Loucy (cell line): ENCODE measurements at regions not wholly inside any gene's neighbourhood (a gene's known extent, or its start where the extent isn't known, plus 50 kb on each side); places are given as distances from the start of the nearest gene placed in this dataset.
"Not testable (repeated sequence)": the region's sequence is repeated elsewhere in the genome, so short reads cannot be mapped to it uniquely, and the experiment has no call there.

Experiments used
- H2AFZ ChIP-seq: fragments of 200-600 bp; sonication (generic); 2 replicates; pipeline ENCODE4 v1.6.0; 2016; ENCODE audit warnings: antibody characterized with exemption, mild to moderate bottlenecking, low read length, moderate library complexity
- H3F3A ChIP-seq: fragments of 200-600 bp; 2 replicates; pipeline ENCODE4 v1.6.0; 2016; ENCODE audit warnings: antibody characterized with exemption, low read depth, mild to moderate bottlenecking
- H3K27me3 ChIP-seq: fragments of 200-600 bp; sonication (generic); 2 replicates; pipeline ENCODE4 v1.6.1; 2014; ENCODE audit warnings: low read length, mild to moderate bottlenecking; ENCODE audit not compliant: insufficient read depth, poor library complexity, severe bottlenecking
- H3K36me3 ChIP-seq: fragments of 200-600 bp; sonication (generic); 2 replicates; pipeline ENCODE4 v1.6.1; 2016; ENCODE audit warnings: low read length; ENCODE audit not compliant: insufficient read depth
- H3K4me1 ChIP-seq: fragments of 200-600 bp; sonication (generic); 2 replicates; pipeline ENCODE4 v1.5.1; 2014; ENCODE audit warnings: low read length, mild to moderate bottlenecking; ENCODE audit not compliant: insufficient read depth, poor library complexity, severe bottlenecking
- H3K4me2 ChIP-seq: fragments of 200-600 bp; sonication (generic); 2 replicates; pipeline ENCODE4 v1.6.0; 2014; ENCODE audit warnings: antibody characterized with exemption, low read length, low read depth, mild to moderate bottlenecking; ENCODE audit not compliant: poor library complexity, severe bottlenecking
- H3K4me3 ChIP-seq: fragments of 200-600 bp; sonication (generic); 2 replicates; pipeline ENCODE4 v1.5.1; 2014; ENCODE audit warnings: low read length, mild to moderate bottlenecking, mixed read lengths; ENCODE audit not compliant: poor library complexity, severe bottlenecking
- H3K79me2 ChIP-seq: fragments of 200-600 bp; sonication (generic); 2 replicates; pipeline ENCODE4 v1.6.1; 2014; ENCODE audit warnings: low read length; ENCODE audit not compliant: insufficient read depth
- H3K9ac ChIP-seq: fragments of 200-600 bp; sonication (generic); 2 replicates; pipeline ENCODE4 v1.6.0; 2014; ENCODE audit warnings: mild to moderate bottlenecking, low read depth, low read length, moderate library complexity; ENCODE audit not compliant: poor library complexity, severe bottlenecking
- H3K9me2 ChIP-seq: fragments of 200-600 bp; sonication (generic); replicated peaks from 2 replicates; pipeline ENCODE4 v1.6.1; 2016; ENCODE audit warnings: low read depth, low read length, mixed read lengths
- H3K9me3 ChIP-seq: fragments of 200-600 bp; sonication (generic); 2 replicates; pipeline ENCODE4 v1.6.1; 2014; ENCODE audit warnings: mild to moderate bottlenecking, antibody characterized with exemption, low read length, low read depth; ENCODE audit not compliant: insufficient read depth
- H4K20me1 ChIP-seq: fragments of 200-600 bp; sonication (generic); 2 replicates; pipeline ENCODE4 v1.6.0; 2014; ENCODE audit warnings: antibody characterized with exemption, low read length, mild to moderate bottlenecking; ENCODE audit not compliant: insufficient read depth, poor library complexity, severe bottlenecking

DNA sequence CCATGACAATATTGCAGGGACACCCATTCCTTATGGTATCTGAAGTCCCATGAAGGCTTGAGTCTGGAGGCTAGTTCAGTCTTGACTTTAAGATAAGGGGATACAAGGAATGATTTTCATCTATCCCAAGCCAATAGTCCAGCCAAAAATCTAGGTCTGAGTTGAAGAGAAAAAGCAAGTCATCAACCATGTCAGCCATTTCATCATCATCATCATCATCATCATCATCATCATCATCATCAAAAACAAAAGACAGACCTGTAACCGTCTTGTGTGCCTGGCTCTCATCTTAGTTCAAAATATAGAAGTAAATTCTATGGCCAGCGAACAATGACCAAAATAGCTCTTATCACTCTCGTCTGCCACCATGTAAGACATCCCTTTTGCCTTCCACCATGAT is 59.5 kb upstream of the FAM90A26 start:
- not testable (repeated sequence) for H3K27me3 ChIP-seq, H3K79me2 ChIP-seq, H3K4me3 ChIP-seq, H3K9me2 ChIP-seq, H3K9ac ChIP-seq, H3K4me1 ChIP-seq, H4K20me1 ChIP-seq, H3K36me3 ChIP-seq, H3K4me2 ChIP-seq, H2AFZ ChIP-seq, H3K9me3 ChIP-seq, H3F3A ChIP-seq

- H3K9me3 ChIP-seq, H3K27me3 ChIP-seq, H3K9me2 ChIP-seq, H2AFZ ChIP-seq, H3K79me2 ChIP-seq, H4K20me1 ChIP-seq, H3F3A ChIP-seq, H3K36me3 ChIP-seq, H3K4me2 ChIP-seq, H3K4me1 ChIP-seq, H3K9ac ChIP-seq, H3K4me3 ChIP-seq: not testable (repeated sequence)
Measured at GRCh38 chr4:9103148-9103524, 67.1 kb upstream of the FAM90A26 start.

DNA sequence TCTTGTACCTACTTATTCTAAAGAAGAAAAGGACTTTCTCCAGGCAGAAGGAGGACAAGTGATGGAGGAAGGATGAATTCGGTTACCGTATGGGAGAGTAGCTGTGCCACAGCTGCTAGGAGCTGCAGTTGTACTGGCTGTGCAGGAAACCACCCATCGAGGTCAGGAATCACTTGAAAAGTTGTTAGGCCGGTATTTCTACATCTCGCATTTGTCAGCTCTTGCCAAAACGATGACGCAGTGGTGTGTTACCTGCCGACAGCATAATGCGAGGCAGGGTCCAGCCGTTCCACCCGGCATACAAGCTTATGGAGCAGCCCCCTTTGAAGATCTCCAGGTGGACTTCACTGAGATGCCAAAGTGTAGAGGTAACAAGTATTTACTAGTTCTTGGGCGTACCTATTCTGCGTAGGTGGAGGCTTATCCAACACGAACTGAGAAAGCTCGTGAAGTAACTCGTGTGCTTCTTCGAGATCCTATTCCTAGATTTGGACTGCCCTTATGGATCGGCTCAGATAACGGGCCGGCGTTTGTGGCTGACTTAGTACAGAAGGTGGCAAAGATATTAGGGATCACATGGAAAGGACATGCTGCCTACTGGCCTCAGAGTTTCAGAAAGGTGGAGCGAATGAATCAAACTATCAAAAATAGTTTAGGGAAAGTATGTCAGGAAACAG is 67.6 kb upstream of the FAM90A26 start:
- not testable (repeated sequence) for H3K9me3 ChIP-seq, H3K27me3 ChIP-seq, H3K4me2 ChIP-seq, H3K4me1 ChIP-seq, H3F3A ChIP-seq, H4K20me1 ChIP-seq, H3K4me3 ChIP-seq, H3K9ac ChIP-seq, H3K79me2 ChIP-seq, H3K9me2 ChIP-seq, H2AFZ ChIP-seq, H3K36me3 ChIP-seq

DNA sequence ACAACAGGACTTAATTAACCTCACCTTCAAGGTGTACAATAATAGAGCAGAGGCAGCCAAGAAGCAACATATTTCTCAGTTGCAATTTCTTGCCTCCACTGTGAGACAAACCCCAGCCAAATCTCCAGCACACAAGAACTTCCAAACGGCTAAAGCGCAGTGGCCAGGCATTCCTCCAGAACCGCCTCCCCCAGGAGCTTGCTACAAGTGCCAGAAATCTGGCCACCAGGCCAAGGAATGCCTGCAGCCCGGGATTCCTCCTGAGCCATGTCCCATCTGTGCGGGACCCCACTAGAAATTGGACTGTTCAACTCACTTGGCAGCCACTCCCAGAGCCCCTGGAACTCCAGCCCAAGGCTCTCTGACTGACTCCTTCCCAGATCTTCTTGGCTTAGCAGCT is 73.9 kb upstream of the FAM90A26 start:
- not testable (repeated sequence) for H3K9me3 ChIP-seq

DNA sequence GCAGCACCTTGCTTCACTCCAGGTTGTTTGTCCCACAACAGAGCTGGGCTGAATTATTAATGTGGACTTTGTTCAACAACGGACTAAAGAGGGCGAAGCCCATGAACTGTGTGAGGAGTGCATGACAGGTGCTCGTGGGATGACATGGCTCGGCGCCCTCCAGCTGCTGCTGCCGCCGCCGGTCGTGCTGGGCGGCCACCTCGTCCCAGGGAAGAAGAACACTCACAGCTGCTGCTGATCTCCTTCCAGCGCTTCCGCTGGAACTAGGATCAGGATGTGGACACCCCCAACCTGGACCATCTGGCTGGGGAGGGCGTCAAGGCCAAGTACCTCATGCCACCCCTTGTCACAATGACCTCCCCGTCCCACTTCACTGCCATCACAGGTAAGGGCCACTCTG is 91.4 kb upstream of the FAM90A26 start:
- not testable (repeated sequence) for H4K20me1 ChIP-seq, H3K27me3 ChIP-seq, H3F3A ChIP-seq, H3K9ac ChIP-seq, H3K36me3 ChIP-seq, H2AFZ ChIP-seq, H3K4me1 ChIP-seq, H3K9me2 ChIP-seq, H3K4me2 ChIP-seq, H3K79me2 ChIP-seq, H3K9me3 ChIP-seq, H3K4me3 ChIP-seq

More for the DNA sequence above, 73.9 kb upstream of the FAM90A26 start:
- H4K20me1 ChIP-seq, H3K27me3 ChIP-seq, H3K4me2 ChIP-seq, H3F3A ChIP-seq, H2AFZ ChIP-seq, H3K9ac ChIP-seq, H3K79me2 ChIP-seq, H3K4me1 ChIP-seq, H3K4me3 ChIP-seq, H3K9me2 ChIP-seq, H3K36me3 ChIP-seq: not testable (repeated sequence)

DNA sequence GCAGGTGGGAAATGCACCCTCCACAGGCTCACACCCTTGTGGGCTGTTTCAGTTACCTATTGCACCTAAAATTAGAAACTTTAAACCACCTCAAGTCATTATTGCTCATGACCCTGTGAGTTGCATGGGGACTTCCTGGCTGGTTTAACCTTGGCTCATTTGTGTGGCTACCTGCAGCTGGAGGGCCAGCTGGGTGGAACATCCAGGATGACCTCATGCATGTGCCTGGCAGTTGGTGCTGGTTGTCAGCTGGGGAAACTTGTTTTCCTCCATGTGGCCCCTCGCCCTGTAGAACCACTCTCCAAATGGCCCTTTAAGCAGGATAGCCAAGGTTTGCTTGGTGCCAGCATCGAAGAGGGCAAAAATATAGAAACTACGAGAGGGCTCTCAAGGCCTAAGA is 93.2 kb upstream of the FAM90A26 start:
- H3K4me3 ChIP-seq, H3K36me3 ChIP-seq, H3K9me3 ChIP-seq, H3K79me2 ChIP-seq, H2AFZ ChIP-seq, H3K9ac ChIP-seq, H4K20me1 ChIP-seq, H3K9me2 ChIP-seq, H3F3A ChIP-seq, H3K4me2 ChIP-seq, H3K4me1 ChIP-seq, H3K27me3 ChIP-seq: not testable (repeated sequence)

DNA sequence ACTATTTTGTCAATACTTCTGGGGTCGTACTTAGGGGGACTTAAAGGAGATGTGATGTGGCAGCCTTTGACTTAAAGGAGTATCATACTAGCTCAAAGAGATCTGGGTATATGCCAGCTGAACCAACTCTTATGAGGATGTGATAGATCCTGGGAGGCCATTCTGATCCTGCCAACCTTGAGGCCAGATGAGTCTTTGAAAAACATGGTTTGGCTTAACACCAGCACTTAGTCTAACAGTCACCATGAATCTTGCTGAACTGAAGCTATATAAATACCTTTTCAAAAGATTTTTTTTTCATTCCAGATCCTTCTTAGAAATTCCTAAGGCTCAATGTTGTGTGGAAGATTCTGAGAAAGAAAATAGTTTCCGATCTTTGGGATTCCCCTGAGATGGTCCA is 93.7 kb upstream of the FAM90A26 start:
- H3K9me3 ChIP-seq, H3K4me3 ChIP-seq, H3K36me3 ChIP-seq, H3K27me3 ChIP-seq, H3K4me1 ChIP-seq, H2AFZ ChIP-seq, H3K9ac ChIP-seq, H3K9me2 ChIP-seq, H3K4me2 ChIP-seq, H3K79me2 ChIP-seq, H4K20me1 ChIP-seq, H3F3A ChIP-seq: not testable (repeated sequence)

DNA sequence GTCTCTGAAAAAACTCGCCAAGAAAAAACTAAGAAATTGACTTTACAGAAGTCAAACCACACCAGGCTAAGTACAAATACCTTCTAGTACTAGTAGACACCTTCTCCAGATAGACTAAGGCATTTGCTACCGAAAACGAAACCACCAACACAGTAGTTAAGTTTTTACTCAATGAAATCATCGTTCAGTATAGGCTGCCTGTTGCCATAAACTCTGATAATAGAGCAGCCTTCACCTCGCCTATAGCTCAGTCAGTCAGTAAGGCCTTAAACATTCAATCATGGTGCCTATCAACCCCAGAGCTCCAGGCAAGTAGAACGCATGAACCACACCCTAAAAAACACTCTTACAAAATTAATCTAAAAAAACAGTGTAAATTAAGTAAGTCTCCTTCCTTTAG is 96.8 kb upstream of the FAM90A26 start:
- H3K4me3 ChIP-seq, H3K79me2 ChIP-seq, H3K4me1 ChIP-seq, H3F3A ChIP-seq, H2AFZ ChIP-seq, H3K9me2 ChIP-seq, H3K27me3 ChIP-seq, H3K9ac ChIP-seq, H3K4me2 ChIP-seq, H4K20me1 ChIP-seq, H3K9me3 ChIP-seq, H3K36me3 ChIP-seq: not testable (repeated sequence)
